HG03442 (cell line): ENCODE measurements at regions not wholly inside any gene's neighbourhood (a gene's known extent, or its start where the extent isn't known, plus 50 kb on each side); places are given as distances from the start of the nearest gene placed in this dataset.
"Not testable (repeated sequence)": the region's sequence is repeated elsewhere in the genome, so short reads cannot be mapped to it uniquely, and the experiment has no call there.

Source experiments
- ATAC-seq: cut with Tn5 transposase; IDR thresholded peaks from one replicate; pipeline ENCODE4 v1.9.1; 2021; ENCODE audit warnings: mild to moderate bottlenecking, moderate library complexity; ENCODE audit not compliant: unreplicated experiment

GRCh38 chr14:71618716-71619115 is 313.5 kb upstream of the RGS6 start:
- ATAC-seq: no peak

GRCh38 chr14:71619472-71619871 is 312.8 kb upstream of the RGS6 start:
- ATAC-seq: no peak

- ATAC-seq: no peak
These were observed 311.8 kb upstream of the RGS6 start for GRCh38 chr14:71620401-71620800.

DNA sequence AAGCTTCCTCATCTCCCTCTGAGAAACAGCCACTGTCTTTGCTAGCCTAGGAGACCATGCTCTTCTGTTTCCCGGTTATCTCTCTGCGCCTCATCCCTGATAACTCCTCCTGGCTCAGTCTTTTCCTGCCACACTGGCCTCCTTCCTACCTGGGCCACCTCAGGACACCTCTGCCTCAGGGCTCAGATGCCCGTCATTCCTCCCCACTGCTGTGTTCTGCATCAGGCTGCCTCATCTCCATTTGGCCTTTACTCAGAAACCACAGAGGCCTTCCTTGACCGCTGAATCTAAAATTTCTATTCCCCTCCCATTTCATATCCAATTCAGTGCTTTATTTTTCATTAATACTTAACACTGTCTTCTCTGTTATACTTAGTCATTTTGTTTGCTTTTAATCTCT is 311.0 kb upstream of the RGS6 start:
- ATAC-seq: no peak

GRCh38 chr14:71621980-71622605 is 310.1 kb upstream of the RGS6 start:
- no peak for ATAC-seq

DNA sequence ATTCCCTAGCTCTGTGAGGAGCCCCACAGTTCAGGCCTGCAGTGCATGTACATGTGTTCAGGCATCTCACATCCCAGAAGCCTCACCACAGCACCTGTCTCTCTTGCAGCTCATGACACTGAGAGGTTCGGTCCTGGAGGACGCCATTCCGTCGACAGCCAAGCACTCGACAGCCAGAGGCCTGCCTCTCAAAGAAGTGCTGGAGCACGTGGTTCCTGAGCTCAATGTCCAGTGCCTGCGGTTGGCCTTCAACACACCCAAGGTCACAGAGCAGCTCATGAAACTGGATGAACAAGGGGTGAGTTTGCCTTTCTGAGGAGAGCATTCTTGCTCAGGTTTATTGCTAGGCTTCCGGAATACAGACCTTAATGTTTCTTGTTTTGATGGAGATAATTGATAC is 308.3 kb upstream of the RGS6 start:
- no peak for ATAC-seq

- no peak for ATAC-seq
These were observed 307.1 kb upstream of the RGS6 start for GRCh38 chr14:71625175-71625574.

GRCh38 chr14:71625891-71626701 is 306.1 kb upstream of the RGS6 start:
- no peak for ATAC-seq

- ATAC-seq: no peak
These were observed 303.8 kb upstream of the RGS6 start for GRCh38 chr14:71628433-71628832.

- ATAC-seq: no peak
These were observed 303.0 kb upstream of the RGS6 start for GRCh38 chr14:71629250-71629649.

DNA sequence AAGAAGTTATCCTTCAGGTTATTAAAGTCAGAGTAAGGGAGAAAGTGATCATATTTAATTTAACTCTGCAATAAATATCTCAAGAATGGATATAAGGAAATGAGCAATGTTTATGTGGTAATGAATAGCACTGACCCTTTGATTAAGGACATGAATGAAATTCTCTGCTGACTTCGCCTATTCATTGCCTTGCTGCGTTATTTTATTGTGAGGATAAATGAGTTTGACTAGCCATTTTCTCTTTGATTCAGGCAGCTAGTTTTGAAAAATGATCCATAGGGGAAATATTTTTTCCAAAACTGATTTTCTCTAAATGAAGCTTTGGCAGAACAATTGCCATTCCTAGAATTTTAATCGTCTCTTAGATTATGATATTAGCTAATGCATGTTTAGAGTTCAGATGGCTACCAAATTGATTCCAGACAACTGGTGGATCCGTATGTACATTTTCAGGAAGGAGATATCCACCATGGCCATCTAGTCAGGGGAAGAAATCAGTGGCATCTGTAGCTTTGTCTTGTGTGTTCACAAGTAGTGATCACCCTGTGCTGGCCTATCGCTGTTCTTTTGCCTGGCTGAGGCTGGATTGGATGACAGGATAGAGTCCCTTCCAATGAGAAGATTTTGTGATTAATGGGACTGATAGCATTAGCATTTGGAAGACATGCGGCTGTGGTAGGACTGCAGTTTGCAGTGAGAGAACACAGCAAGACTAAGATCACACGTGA is 302.3 kb upstream of the RGS6 start:
- no peak for ATAC-seq

- ATAC-seq: not testable (repeated sequence)
These were observed 301.2 kb upstream of the RGS6 start for GRCh38 chr14:71631030-71631429.

GRCh38 chr14:71632440-71632946 is 299.7 kb upstream of the RGS6 start:
- no peak for ATAC-seq

DNA sequence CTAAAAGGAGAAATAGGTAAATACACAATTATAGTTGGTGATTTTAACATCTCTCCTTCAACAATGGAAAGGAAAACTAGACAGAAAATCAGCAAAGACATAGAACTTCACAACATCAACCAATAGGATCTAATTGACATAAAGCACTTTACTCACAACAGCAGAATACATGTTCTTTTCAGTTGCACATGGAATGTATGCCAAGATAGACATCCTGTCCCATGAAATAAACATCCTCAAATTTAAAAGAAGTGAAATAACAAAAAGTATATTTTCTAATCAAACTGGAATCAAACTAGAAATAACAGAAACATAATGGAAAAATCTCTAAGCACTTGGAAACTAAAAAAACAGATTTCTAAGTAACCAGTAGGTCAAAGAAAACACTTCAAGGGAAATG is 296.2 kb upstream of the RGS6 start:
- ATAC-seq: no peak

GRCh38 chr14:71636820-71637471 is 295.3 kb upstream of the RGS6 start:
- ATAC-seq: no peak

- no peak for ATAC-seq
These were observed 293.6 kb upstream of the RGS6 start for GRCh38 chr14:71638523-71639196.

GRCh38 chr14:71642715-71643114 is 289.5 kb upstream of the RGS6 start:
- no peak for ATAC-seq

GRCh38 chr14:71645656-71646055 is 286.6 kb upstream of the RGS6 start:
- ATAC-seq: no peak

DNA sequence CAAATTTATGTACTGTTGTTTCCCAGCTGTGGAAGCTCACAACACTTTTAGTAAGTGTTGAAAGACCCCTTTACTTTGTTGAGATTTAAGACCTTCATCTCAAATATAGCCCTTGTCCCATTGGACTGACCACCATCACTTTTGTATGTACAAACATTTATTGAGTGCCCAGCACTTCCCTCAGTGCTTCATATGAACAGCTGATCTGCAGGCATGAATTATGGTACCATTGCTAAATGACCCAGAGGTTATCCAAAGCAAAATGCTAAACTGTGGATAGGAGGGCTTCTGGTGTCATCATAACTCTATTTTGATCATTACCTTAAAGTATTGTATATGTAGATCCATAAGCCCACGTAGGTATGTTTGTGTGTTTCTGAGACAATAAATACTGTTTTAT is 285.7 kb upstream of the RGS6 start:
- no peak for ATAC-seq

GRCh38 chr14:71647086-71647784 is 285.0 kb upstream of the RGS6 start:
- ATAC-seq: no peak
